HG03175 (cell line): ENCODE measurements at regions not wholly inside any gene's neighbourhood (a gene's known extent, or its start where the extent isn't known, plus 50 kb on each side); places are given as distances from the start of the nearest gene placed in this dataset.
A peak's percentile ranks its signal among the peaks of the same experiment; 100 is the strongest.
"Not testable (repeated sequence)": the region's sequence is repeated elsewhere in the genome, so short reads cannot be mapped to it uniquely, and the experiment has no call there.

Experiments
- ATAC-seq: cut with Tn5 transposase; IDR thresholded peaks from one replicate; pipeline ENCODE4 v1.9.1; 2021; ENCODE audit warnings: mild to moderate bottlenecking, moderate library complexity; ENCODE audit not compliant: unreplicated experiment

DNA sequence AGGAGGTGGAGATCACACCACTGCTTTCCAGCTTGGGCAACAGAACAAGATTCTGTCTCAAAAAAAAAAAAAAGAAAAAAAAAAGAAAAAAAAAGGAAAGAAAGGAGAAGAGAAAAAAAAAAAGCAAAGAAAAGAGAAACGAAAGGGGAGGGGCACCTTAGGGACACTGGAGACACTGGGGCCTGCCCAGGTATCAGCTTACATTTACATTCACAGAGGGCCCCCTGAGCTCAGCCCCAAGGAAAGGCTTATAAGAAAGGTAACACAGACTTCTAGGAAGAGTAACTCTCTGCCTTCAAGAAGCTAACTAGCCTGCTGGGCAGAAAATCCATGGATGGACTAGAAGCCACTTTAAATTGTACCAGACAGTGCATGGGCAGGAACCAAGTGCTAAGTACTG, 108.8 kb downstream of the NPY start:
- no peak for ATAC-seq

DNA sequence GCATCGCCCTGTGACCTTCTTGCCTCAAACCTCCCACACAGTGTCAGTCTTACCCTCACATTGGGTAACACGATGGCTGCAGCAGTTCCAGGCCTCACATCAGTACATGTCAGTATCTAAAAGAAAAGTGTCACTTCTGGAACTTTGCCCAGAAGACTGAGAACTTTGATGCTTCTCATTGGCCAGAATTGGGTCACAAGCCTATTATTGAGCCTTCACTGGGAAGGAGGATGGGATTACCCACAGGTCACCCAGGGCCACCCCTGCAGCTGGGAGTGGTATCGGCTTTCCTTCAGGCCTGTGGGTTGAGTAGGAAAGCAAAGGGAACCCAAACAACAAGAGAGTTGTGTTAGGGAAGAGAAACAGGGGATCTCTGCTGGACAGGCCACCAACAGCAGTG, 111.5 kb downstream of the NPY start:
- ATAC-seq = no peak

DNA sequence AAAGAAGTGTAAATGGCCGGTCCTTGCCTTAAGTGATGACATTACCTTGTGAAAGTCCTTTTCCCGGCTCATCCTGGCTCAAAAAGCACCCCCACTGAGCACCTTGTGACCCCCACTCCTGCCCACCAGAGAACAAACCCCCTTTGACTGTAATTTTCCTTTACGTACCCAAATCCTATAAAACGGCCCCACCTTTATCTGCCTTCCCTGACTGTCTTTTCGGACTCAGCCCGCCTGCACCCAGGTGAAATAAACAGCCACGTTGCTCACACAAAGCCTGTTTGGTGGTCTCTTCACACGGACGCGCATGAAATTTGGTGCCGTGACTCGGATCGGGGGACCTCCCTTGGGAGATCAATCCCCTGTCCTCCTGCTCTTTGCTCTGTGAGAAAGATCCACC, 112.4 kb downstream of the NPY start:
- ATAC-seq = not testable (repeated sequence)

DNA sequence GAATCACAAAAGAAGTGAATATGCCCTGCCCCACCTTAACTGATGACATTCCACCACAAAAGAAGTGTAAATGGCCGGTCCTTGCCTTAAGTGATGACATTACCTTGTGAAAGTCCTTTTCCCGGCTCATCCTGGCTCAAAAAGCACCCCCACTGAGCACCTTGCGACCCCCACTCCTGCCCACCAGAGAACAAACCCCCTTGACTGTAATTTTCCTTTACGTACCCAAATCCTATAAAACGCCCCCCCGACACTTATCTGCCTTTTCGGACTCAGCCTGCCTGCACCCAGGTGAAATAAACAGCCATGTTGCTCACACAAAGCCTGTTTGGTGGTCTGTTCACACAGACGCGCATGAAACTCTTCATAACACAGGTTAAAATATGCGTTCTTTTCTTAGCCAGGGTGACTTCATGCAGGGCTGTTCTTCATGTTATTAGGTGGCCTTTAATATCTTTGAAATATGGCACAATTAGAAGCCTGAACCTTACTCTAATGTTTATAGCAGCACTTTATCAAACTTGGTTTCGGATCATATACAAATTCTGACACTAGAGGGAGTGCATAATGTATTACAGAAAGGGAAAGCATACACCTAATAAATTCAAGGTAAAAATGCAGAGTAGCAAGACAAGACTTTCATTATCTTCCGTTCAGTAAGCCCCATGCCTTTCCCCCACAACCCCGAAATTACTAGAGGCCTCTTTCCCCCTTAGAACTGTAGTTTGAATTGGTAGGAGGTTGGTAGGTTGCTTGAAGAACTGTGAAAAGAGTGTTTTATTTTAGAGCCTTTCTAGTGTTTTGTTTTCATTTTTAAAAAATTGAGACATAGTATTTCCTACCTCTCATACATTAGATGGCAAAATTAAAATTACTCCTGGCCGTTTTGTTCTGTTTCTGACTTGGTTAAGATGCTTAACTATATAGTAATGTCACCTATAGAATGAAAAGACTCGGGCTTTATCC, 117.9 kb downstream of the NPY start:
- ATAC-seq = peak; percentile 63

DNA sequence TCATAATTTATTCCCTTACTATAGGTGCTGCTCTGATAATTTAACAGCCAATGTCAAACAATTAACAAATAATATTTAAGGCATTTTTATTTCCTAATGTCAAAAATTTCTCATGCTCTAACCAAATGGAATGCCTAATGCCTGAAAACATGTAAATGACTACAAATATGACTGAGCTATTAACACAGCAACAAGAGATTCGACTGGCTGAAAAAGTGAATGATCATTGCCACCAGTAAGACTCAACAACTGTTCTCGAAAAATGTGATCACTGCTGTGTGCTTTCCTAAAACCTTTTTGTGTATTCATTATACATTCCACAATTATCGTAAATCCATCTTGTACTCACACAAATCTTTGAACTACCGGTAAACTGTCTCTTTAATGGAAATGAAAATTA, 118.7 kb downstream of the NPY start:
- ATAC-seq = no peak

DNA sequence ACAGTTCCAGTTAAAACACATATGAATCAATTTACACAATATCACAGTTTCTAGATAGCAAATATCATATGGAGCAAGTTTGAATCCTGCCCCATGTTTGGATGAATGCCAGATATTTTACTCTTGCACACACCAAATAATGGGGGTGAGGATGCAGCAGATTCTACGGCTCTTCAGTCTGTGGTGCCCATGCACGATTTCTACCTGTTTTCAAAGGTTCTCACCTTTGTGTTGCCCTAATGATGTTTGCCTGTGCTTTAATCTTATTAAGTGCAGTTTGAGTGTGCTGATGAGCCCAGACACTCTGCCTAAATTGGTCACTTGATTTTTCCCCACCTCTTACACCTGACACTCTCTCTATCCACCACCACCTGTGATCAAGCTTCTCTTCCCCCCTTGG, 119.6 kb downstream of the NPY start:
- no peak for ATAC-seq

DNA sequence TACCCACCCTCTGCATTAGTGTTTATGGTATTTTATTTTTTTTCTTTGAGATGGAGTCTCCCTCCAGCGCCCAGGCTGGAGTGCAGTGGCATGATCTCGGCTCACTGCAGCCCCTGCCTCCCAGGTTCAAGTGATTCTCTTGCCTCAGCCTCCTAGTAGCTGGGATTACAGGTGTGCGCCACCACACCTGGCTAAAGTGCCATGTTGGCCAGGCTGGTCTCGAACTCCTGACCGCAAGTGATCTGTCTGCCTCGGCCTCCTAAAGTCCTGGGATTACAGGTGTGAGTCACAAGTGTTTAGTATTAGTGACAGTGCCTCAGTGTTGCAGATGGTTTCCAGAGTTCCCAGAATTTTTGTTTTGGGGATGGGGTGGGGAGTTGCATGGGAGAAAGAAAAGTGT, 120.3 kb downstream of the NPY start:
- no peak for ATAC-seq

DNA sequence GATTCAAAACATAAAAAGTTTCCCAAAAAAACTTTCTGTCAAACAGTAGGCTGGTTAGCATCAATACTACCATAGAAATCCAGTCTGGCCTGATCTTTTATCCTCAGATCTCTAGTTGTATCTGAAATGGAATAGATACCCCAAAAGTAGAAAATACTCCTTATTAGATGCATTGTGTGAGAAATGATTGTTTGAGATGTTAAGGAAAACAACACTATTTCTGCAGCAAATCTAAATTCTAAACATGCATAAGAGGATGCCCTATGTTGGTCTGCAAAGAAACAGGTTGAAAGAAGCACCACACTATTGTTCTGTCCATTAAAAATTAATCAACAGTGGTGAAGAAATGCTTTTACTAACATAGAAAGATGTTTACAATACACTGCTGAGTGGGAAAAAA, 121.0 kb downstream of the NPY start:
- ATAC-seq = no peak

DNA sequence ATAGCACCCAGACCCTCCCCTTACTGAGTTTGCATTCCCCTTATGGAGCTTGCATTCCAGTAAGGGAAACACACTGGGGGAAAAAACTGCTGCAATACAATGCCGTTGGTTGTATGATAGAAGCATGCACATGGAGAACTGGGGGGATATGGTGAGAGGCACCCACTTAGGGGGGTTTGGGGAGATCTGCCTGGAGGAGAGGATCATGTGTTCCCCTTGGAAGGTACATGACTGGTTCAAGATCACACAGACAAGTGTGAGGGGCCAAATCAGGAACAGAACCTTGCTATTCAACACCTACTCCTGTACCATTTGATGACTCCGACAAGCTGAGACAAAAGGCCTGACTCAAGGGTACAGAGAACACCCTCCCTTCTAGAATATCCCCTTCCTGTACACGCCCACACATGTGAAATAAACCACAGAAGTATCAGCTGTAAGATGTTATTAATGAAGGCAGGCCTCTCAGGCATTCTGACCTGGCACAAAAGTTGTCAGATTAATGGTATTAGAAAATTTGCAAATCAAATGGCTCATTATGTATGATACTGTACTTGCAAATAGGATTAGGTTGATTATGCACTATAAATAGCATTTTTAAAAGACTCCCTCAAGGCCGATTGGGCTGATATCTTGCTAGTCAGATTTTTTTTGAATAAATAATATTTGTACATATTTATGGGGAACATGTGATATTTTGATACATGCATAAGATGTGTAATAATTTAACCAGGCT, 122.2 kb downstream of the NPY start:
- peak; percentile 83 for ATAC-seq

DNA sequence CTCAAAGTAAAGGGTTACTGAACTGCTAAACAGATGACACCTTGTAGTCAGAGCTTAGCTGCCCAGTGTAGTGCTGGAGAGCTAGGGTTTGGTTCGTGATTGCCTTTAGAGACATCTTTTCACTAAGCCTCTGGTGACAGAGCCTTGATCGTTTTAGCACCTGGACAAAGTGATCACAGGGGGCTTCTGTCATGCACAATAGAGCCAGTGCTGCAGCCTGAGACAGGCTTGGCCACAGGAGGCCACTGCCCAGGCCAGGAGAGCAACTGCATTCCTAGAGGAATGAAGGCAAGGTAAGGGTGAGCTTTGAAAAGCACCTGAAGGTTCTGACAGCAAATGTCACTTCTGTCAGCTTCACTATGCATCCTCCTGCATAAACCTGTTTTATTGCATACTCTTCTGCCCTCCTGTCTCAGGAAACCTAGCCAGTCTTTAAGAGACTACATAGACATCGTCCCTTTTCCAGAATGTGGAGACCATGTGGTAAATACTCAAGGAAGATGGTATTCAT, 122.9 kb downstream of the NPY start:
- no peak for ATAC-seq

DNA sequence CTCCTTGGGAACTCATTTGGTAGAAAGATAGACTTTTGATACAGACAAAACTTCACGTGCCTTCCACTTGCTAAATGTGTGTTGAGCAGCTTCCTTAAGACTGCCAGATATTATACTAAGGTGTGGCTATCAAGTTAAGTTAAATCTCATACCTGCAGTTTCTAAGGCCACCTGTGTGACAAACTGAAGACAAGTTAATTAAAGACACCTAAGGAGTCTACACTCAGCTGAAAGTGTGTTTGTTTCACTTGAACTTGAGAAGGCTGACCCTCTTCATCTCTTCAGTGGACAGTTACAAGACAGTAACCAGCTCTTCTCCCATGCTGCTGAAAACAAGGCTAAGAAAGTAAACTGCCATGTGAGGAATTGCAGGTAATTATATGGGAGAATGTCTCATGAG, 124.0 kb downstream of the NPY start:
- ATAC-seq = no peak

DNA sequence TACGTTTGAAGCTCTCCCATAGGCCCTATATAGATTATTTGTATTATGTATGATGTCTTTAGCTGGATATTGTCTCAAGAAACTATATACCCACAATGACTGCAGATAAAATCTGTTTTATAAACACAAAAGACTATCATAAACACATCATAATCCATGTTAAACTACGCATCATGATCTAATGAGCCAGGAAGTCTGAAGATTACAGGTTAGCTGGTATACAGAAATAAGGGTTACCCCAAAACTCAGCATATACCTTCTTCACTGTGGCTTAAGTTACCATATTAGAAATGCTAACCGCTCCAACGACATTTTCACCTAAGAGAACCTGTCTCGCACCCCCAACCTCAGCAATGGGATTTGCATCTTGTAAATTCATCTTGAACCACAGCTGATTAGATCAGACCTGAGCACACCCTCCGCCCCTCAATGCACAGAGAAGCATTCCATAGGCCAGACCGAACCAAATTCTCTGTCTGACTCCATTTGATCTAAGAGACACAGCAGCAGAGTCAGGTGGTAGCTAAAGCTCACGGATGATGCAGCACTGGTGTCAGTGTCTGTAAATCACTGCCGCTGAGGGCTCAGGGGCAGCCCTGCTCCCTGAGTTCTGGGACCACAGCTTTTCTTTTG, 124.9 kb downstream of the NPY start:
- no peak for ATAC-seq

DNA sequence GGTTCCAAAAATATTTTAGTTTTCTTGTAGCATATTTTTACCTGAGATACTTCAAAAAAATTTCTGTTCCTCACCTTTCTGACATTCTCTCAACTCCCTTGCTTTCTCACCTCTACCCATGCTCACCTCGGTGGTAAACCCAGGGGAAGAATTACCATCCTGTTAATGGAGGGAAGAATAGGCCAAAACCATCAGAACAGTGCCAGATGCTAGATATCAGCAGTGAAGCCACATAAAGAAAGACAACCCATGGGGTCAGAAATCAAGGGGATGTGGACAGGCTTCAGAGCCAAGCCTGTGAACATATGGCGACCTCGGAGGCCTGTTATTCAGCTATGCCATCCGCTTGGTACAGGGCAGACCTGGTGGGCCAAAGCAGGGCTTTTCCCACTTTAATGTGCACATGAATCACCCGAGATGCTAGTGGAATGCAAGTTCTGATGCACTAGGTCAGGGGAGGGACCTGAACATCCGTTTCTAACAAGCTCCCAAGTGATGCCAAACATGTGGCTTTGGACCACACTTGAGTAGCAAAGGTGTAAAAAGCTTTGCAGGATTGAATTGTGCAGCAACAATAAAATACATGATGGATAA, 125.5 kb downstream of the NPY start:
- ATAC-seq = no peak

DNA sequence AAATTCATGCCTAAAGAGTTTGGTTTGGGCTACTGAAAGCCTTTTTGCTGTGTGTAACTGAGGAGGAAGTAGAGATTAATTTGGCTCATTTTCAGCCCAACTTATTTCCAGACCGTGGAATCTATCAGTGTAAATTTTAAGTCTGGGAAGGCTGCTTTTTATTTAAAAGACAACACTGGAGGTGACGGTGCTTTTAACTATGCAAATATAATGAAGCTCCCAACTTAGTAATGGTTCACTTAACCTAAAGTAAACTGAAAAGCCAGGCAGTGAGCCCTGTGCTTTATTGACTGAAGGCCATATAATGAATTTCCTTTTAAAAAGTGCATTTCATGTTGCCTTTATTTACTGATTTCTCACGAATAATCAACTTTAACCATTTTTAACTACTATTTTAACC, 127.2 kb downstream of the NPY start:
- ATAC-seq = no peak

DNA sequence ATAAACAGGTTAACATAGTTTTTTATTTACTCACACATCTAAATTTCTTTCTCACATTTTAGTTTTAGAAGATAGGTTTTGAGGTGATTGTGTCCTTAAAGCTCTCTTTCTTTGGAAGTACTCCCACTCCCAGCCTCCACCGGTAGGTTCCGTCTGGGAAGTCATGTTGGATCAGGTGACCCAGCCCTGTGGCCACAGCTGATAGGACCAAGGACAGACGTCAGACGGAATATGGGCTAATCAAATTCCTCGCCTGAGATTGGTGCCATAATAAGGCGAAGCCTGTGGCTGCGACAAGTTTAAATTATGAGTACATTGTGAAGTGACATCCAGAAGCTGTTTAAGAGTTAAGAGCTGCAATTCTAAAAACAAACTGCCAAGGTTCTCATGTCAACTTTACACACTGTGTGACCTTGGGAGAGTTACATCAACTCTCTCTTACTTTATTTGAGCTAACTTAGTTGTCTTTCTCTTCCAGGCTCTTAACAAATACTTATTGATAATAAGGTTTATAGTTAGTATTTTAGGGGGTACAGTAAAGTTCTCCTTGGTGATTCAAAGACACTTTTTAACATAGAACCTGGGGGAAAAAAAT, 133.6 kb downstream of the NPY start:
- ATAC-seq = no peak

DNA sequence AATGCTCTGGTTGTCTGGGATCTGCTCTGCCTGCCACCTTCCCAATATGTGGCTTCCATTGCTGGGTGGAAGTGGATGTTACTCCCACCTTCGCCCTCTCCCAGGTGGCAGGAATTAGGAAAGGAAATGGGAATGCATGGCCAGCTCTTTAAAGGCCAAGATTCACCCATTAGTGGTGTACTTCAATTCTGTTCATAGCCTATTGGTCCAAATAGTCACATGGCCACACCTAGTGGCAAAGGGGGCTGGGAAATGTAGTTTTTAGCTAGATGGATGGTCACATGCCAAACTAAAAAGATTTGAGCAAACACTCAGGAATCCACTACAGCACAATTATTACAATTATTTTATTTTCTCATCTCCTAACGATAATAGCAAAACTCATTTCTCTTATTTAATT, 135.1 kb downstream of the NPY start:
- no peak for ATAC-seq

DNA sequence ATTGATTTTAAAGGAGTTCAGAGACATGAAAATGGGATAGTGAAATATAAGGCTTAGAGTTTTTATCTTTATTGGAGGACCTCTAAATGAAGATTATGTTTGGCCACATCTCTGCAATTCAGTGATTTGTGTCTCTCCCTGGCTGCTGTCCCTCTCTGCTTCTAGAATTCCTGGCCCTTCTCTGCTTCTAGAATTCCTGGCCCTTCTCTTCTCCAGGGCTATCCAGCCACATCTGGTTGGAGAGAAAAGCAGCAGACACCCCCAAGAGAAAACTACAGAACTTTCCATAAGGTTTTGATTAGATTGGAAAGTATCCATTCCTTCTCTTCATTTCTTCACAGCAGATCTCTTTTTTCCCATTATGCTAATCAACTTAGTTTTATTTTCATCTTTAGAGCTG, 135.5 kb downstream of the NPY start:
- no peak for ATAC-seq

DNA sequence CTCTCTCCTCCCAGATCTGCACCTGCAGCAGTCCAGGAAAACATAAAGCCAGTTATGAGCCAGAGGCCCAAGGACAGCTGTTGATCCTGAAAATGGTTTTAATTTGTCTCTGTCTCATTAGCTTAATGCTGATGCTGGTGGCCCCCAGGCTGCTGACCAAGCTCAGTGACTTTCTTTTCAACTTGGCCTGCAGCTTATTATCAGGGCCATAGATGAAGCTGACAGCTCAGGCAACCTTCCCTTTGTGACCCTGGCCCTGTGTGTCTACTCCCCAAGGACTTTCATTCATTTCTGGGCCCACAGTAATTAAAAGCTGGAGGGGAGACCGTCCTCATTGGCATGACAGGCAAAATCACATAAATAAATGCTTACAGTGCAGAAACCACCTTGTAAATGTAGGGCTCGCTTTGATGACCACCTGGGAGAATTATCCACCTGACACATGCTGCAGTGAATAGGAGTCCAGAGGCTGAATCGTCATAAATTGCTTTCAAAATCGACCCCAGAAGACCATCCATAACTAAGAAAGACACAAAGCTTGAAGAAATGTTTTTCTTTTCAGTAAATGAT, 138.5 kb downstream of the NPY start:
- ATAC-seq = no peak

DNA sequence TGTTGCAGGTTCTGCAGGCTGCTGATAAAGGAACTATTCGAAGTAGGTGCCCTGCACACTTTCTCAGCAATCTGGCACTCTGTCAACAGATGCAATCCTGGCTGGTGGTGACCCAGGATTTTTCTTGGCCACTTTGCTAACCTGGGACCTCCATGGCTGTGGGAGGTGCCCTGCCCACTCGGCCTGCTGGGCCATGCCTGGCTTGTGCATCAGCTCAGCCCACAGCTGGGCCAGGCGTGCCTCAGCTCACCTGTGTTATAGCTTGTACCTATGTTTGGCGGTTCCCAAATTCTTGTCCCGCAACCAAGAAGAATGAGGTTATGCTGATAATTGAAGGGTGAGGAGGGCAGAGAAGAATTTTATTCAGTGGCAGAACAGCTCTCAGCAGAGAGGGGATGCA, 141.7 kb downstream of the NPY start:
- no peak for ATAC-seq

DNA sequence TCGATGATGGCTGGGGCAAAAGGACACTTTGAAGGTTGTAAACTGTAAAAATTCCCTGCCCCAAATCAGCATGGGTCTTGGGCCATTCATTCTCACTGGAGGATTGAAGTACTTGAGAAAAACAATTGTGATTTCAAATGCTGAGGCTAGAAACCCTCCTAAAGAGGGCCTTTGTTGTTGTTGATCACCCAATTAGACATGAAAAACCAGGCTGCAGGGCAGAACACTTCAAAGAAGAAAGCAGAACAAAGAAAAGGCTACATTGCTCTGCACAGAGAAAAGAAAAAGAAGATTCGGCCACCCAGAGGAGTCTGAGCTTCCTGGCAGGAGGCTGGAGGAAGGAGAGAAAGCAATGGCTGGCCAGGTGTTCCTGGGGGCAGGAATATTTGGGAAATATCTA, 143.1 kb downstream of the NPY start:
- no peak for ATAC-seq
